ENCODE measurements at regions not wholly inside any gene's neighbourhood (a gene's known extent, or its start where the extent isn't known, plus 50 kb on each side); places are given as distances from the start of the nearest gene placed in this dataset.

DNA sequence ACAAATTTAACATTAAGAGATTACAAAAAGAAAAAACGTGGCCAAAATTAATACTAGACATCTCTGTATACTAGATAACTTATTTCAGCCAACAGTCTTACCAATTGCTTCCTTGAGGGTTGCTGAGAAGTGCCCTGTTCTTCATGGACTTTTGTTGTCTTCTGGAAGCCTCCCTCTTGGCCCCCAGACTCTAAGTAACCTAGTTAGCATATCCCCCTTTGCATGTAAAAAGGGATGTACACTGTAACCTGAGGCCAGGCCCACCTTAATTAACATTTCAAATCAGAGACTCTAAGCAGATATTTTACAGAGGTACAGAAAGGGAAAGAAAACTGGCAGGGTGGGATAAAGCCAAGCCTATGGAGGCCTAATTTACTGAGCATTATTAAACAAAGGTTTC, 1047.3 kb downstream of the ADGRL2 start:
- DNase-seq (ENCODE audit: low read depth in 1 of 2, low spot score in 1 of 2): no peak
- TF ChIP-seq, protein P1, sequence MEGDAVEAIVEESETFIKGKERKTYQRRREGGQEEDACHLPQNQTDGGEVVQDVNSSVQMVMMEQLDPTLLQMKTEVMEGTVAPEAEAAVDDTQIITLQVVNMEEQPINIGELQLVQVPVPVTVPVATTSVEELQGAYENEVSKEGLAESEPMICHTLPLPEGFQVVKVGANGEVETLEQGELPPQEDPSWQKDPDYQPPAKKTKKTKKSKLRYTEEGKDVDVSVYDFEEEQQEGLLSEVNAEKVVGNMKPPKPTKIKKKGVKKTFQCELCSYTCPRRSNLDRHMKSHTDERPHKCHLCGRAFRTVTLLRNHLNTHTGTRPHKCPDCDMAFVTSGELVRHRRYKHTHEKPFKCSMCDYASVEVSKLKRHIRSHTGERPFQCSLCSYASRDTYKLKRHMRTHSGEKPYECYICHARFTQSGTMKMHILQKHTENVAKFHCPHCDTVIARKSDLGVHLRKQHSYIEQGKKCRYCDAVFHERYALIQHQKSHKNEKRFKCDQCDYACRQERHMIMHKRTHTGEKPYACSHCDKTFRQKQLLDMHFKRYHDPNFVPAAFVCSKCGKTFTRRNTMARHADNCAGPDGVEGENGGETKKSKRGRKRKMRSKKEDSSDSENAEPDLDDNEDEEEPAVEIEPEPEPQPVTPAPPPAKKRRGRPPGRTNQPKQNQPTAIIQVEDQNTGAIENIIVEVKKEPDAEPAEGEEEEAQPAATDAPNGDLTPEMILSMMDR (IDR thresholded peaks at IDR 0.05; ENCODE audit: low read depth, low read length): no peak
- Histone ChIP-seq H3K9me3 (ENCODE audit: low read depth) (no peaks in the 10 kb centered on the region), H3K36me3 (no peaks in the 10 kb centered on the region), H3K27ac (no peak overlapping the region), H3K4me1 (ENCODE audit: low read depth) (no peaks in the 10 kb centered on the region), H3K27me3 (no peaks in the 10 kb centered on the region), H3K4me3 (no peak overlapping the region)

GRCh38 chr1:82845866-82846265, 1045.1 kb downstream of the ADGRL2 start:
- H3K9me3 ChIP-seq (ENCODE audit: low read depth): no peaks in the 10 kb centered on the region
- no peaks in the 10 kb centered on the region for H3K36me3 ChIP-seq
- H3K4me1 ChIP-seq (ENCODE audit: low read depth): no peaks in the 10 kb centered on the region
- no peak overlapping the region for H3K27ac ChIP-seq
- no peaks in the 10 kb centered on the region for H3K27me3 ChIP-seq
- no peak overlapping the region for H3K4me3 ChIP-seq
- TF ChIP-seq, protein P1 (IDR thresholded peaks at IDR 0.05; ENCODE audit: low read depth, low read length): no peak
- DNase-seq (ENCODE audit: low read depth in 1 of 2, low spot score in 1 of 2): no peak

DNA sequence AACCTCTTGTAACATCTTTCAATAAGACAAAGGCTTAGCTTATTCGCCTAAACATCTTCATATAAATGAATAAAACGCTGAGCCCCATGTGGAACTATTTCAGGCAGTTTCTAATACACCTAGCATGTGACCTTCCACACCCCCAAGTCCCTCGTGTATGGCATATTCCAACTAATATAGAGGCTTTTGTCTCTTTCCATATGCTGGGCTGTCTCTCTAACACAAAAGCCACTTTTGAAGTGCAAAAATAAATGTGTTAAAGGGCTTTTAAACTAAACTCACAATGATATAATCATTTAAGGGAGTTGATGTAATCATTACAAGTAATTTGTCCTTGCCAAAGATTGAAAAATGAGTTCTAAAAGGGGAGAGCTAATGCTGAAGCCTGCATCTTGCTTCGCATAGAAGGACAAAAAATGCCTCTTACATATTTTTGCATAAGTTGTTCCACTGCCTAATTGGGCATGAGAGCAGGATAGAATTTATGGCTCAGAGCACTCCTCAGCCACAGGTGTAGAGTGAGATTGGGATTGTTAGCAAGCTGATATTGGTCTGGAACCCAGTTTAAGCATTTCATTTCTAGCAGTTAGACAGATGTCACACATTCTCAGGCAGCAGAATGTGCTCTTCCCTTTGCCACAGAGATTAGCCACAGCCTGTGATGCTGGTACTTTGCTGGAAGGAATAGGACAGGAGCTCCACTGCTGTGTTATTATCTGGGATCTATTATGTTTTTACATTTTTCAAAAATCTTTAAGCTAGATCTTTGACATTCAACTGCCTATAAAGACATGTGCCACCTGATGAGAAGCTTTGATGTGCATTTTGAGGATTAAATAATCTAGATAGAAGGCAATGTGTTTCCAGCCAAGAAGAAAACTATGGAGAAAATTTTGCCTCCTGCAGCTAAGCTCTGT, 1044.4 kb downstream of the ADGRL2 start:
- TF ChIP-seq, protein P1 (IDR thresholded peaks at IDR 0.05; ENCODE audit: low read depth, low read length): no peak
- H3K27me3 ChIP-seq: no peaks in the 10 kb centered on the region
- no peak for DNase-seq (ENCODE audit: low read depth in 1 of 2, low spot score in 1 of 2)
- no peaks in the 10 kb centered on the region for H3K36me3 ChIP-seq
- no peak overlapping the region for H3K4me3 ChIP-seq
- no peaks in the 10 kb centered on the region for H3K4me1 ChIP-seq (ENCODE audit: low read depth)
- H3K27ac ChIP-seq: no peak overlapping the region
- H3K9me3 ChIP-seq (ENCODE audit: low read depth): no peaks in the 10 kb centered on the region

- Histone ChIP-seq H3K4me3 (no peak overlapping the region), H3K36me3 (no peaks in the 10 kb centered on the region), H3K4me1 (ENCODE audit: low read depth) (no peaks in the 10 kb centered on the region), H3K27me3 (no peaks in the 10 kb centered on the region), H3K27ac (no peak overlapping the region), H3K9me3 (ENCODE audit: low read depth) (no peaks in the 10 kb centered on the region)
- TF ChIP-seq, protein P1 (IDR thresholded peaks at IDR 0.05; ENCODE audit: low read depth, low read length): no peak
- DNase-seq (ENCODE audit: low read depth in 1 of 2, low spot score in 1 of 2): no peak
These were observed 1043.7 kb downstream of the ADGRL2 start for GRCh38 chr1:82844447-82844846.

DNA sequence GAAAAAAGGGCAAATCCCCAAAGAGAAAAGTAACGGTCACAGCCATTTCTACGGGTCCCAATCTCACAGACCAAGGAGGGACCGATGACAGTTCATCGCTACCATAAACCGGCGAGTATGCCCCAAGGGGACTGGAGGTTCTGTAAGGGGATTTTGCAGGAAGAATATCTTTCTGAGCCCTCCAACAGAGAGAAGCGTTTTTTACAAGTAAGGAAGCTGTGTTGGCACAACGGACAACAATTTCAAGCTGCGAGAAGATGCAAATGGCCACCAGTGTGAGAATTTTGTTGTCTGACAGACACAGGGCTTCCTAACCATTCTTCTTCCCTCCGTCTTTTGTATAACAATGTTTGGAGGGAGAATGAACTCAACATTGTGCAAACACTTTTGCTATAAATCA, 1043.1 kb downstream of the ADGRL2 start:
- no peak for DNase-seq (ENCODE audit: low read depth in 1 of 2, low spot score in 1 of 2)
- Histone ChIP-seq H3K9me3 (ENCODE audit: low read depth) (no peaks in the 10 kb centered on the region), H3K27ac (no peak overlapping the region), H3K27me3 (no peaks in the 10 kb centered on the region), H3K4me1 (ENCODE audit: low read depth) (no peaks in the 10 kb centered on the region), H3K36me3 (no peaks in the 10 kb centered on the region), H3K4me3 (no peak overlapping the region)
- TF ChIP-seq, protein P1 (IDR thresholded peaks at IDR 0.05; ENCODE audit: low read depth, low read length): no peak
